Activated T-helper 2 cell treated with anti-CD3 and anti-CD28 coated beads, Interferon-gamma antibody, Interleukin-2, Interleukin-4, amounts not matched to agents 10 μg/mL and 5 μg/mL and 100 μg/mL, durations not matched to agents 14 hours and 24 hours and 36 hours (primary cell): ENCODE measurements at regions not wholly inside any gene's neighbourhood (a gene's known extent, or its start where the extent isn't known, plus 50 kb on each side); places are given as distances from the start of the nearest gene placed in this dataset.

Experiments used
- DNase-seq: peaks from one replicate; pipeline ENCODE4 v3.0.0; 2021; ENCODE audit warnings: low spot score
- H3K27ac Mint-ChIP-seq: one replicate; pipeline ENCODE4 v1.8.0; 2021; ENCODE audit warnings: mixed read lengths
- H3K27me3 Mint-ChIP-seq: one replicate; pipeline ENCODE4 v1.8.0; 2021; ENCODE audit warnings: low read depth, mixed read lengths
- H3K36me3 Mint-ChIP-seq: one replicate; pipeline ENCODE4 v1.8.0; 2021; ENCODE audit warnings: low read depth, mixed read lengths
- H3K4me1 Mint-ChIP-seq: one replicate; pipeline ENCODE4 v1.8.0; 2021; ENCODE audit warnings: low read depth, mixed read lengths
- H3K4me3 Mint-ChIP-seq: one replicate; pipeline ENCODE4 v1.8.0; 2021; ENCODE audit warnings: low read depth, mild to moderate bottlenecking, moderate library complexity, mixed read lengths
- H3K9me3 Mint-ChIP-seq: one replicate; pipeline ENCODE4 v1.8.0; 2021; ENCODE audit warnings: mixed read lengths
- intact Hi-C: fragments of 100-400 bp; cut with micrococcal nuclease; formaldehyde crosslinking; loops from one replicate; pipeline ENCODE4 v1.15.1; 2023

DNA sequence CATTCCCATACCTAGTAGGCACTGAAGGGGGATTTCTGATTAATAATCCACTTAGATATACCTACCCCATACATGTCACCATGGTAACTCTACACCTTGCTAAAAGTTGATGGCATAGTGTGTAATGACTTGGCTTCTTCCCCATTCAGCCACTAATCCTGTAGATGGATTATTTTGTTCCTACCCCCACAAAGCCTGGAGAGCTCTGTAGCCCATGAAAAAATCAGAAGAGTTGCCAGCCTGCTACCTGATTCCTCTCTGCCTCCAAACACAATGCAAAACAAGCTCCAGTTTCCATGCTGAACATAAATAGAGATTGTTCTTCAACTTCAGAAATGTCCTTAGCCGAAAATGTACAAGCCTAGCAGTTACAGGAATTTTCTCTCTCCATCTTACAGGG, 98.9 kb upstream of the PFN2 start:
- DNase-seq: no peak
- Mint-ChIP-seq H3K27ac (no peak overlapping the region), H3K36me3 (no peaks in the 10 kb centered on the region), H3K4me1 (no peaks in the 10 kb centered on the region), H3K4me3 (no peak overlapping the region), H3K9me3 (no peaks in the 10 kb centered on the region), H3K27me3 (peaks cover 13% of the 10 kb centered on the region)
- intact Hi-C loops: no loop called here

DNA sequence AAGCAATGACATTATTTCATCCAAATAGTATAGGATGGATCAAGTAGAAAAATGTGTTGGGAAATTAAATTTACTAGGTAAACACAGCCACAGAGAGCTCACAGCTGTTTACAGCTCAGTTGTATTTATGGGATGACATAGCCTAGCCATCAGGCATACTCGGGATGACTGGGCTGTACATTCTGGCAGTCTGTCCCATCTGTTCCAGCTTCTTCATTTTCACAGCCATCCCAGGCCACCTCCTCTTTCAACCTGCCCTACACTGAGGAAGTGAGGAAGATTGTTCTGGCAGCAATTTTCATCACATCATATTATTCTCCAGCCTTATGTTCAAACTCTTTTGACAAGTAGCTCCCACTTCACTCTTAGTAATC, 98.4 kb upstream of the PFN2 start:
- H3K27me3 Mint-ChIP-seq: peaks cover 11% of the 10 kb centered on the region
- DNase-seq: no peak
- H3K4me1 Mint-ChIP-seq: no peaks in the 10 kb centered on the region
- H3K9me3 Mint-ChIP-seq: no peaks in the 10 kb centered on the region
- no peak overlapping the region for H3K4me3 Mint-ChIP-seq
- intact Hi-C loops: no loop called here
- no peaks in the 10 kb centered on the region for H3K36me3 Mint-ChIP-seq
- H3K27ac Mint-ChIP-seq: no peak overlapping the region

DNA sequence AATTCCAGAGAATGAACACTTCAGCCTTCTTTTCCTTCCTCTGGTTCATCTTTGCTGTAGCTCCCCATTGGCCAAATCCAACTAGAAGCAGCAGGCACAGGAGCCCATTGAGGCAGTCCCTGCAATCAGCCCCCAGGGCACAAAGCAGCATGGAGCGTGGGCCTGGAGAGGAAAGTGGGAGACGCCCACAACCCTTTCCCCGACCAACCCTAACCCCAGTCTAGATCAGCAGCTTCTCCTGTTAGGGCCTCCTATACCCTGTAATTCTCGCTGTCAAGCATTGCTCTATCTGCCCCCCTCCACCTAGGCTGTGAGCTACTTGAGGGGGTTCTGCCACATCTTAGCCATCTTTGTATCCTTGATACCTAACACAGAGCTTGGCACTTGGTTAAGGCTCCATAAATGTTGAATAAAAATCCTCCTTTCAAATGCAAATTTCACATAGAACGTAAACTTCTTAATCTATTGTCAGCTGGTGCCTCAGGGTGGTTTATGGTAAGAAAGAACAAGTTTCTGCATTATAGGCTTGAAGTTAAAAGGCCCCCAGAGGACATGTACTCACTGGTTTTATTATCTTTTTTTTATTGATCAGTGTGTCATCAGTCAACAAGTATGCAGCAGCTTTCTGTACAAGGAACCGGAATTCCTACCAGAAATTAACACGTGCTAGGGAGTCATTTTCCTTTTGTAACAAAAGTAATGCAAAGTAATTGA, 97.9 kb upstream of the PFN2 start:
- no peak for DNase-seq
- Mint-ChIP-seq H3K4me3 (no peak overlapping the region), H3K27me3 (peaks cover 10% of the 10 kb centered on the region), H3K9me3 (no peaks in the 10 kb centered on the region), H3K4me1 (no peaks in the 10 kb centered on the region), H3K27ac (no peak overlapping the region), H3K36me3 (no peaks in the 10 kb centered on the region)
- intact Hi-C loops: no loop called here

DNA sequence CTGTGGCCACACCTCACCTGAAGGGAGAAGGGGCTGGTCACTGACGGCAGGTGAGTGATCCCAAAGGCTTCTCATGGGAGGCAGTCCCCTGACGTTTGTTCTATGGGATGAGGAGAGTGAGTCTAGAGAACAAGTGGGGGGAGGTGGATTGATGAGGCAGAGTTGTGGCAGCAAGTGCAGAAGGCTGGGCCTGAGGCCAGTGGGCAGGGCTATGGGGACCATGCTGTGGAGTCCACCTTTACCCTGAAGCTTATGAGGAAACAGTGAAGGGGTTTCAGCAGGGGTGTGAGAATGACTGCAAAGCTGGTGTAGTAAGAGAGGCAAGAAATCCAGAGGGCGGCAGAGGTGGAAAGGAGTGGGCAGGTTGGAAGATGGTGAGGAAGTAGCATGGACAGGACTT, 96.9 kb upstream of the PFN2 start:
- no peak overlapping the region for H3K27ac Mint-ChIP-seq
- no peaks in the 10 kb centered on the region for H3K36me3 Mint-ChIP-seq
- no peaks in the 10 kb centered on the region for H3K9me3 Mint-ChIP-seq
- H3K27me3 Mint-ChIP-seq: peaks cover 10% of the 10 kb centered on the region
- DNase-seq: no peak
- H3K4me1 Mint-ChIP-seq: no peaks in the 10 kb centered on the region
- intact Hi-C loops: no loop called here
- H3K4me3 Mint-ChIP-seq: no peak overlapping the region

DNA sequence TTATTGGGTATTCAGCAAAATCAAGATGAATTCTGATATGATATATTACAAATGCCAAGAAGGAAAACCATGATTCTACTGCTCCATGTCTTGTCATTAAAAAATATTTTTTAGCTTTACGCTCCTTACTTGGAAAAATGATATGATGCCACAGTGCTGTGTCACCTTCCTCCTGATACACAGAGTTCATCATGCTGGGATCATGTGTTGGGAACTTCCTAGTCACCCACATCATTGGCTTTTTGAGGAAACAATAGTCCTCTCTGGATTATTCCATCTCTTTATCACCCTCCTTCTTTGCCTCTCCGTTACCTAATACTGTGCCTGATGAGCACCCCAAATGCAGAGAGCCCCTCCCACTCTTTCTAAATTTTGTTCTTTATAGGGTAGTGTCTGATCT, 94.3 kb upstream of the PFN2 start:
- Mint-ChIP-seq H3K27me3 (peaks cover 13% of the 10 kb centered on the region), H3K27ac (no peak overlapping the region), H3K4me3 (no peak overlapping the region), H3K9me3 (no peaks in the 10 kb centered on the region), H3K4me1 (no peaks in the 10 kb centered on the region), H3K36me3 (no peaks in the 10 kb centered on the region)
- no peak for DNase-seq
- intact Hi-C loops: no loop called here

DNA sequence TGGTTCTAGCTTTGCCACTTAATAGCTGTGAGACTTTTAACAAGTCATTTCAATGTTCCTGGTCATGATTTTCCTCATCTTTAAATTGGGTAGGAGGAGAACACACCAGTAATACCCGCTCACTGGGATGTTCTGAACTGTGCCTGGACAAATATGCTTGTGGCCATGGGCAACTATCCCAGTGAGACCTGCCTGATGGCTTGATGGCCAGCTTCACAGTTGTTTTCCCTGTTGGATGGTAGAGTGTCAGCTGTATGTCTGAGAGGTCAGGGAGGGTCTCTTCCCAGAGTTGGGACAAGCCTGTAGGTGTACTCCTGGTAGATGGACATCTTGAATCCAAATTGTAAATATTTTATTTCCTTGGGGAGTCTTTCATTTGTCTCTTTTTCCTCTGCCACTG, 92.5 kb upstream of the PFN2 start:
- peaks cover 10% of the 10 kb centered on the region for H3K27me3 Mint-ChIP-seq
- H3K4me1 Mint-ChIP-seq: no peaks in the 10 kb centered on the region

DNA sequence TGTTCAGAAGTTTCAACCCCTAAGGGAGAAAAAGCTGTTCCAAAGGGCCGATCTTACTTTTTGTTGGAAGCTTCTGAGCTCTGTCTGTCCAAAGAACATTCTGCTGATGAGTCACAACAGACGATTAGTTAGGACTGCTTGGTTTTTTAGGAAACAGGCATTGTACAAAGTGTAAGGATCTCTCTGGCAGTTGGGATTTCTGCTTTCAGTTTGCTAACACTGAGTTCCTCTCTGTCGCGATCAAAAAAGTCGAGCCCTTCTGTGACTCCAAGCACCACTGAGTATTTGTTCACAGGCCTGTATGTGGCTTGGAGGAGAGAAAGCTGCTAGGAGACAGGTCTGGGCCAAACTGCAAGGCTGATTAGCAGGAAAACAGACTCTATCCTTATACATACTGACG, 91.8 kb upstream of the PFN2 start:
- no peak overlapping the region for H3K4me3 Mint-ChIP-seq
- H3K27me3 Mint-ChIP-seq: peaks cover 10% of the 10 kb centered on the region
- intact Hi-C loops: no loop called here
- H3K4me1 Mint-ChIP-seq: no peaks in the 10 kb centered on the region
- no peak for DNase-seq
- H3K9me3 Mint-ChIP-seq: no peaks in the 10 kb centered on the region
- H3K36me3 Mint-ChIP-seq: no peaks in the 10 kb centered on the region
- no peak overlapping the region for H3K27ac Mint-ChIP-seq

More for the DNA sequence above, 92.5 kb upstream of the PFN2 start:
- DNase-seq: no peak
- Mint-ChIP-seq H3K36me3 (no peaks in the 10 kb centered on the region), H3K4me3 (no peak overlapping the region), H3K9me3 (no peaks in the 10 kb centered on the region), H3K27ac (no peak overlapping the region)
- intact Hi-C loops: no loop called here

DNA sequence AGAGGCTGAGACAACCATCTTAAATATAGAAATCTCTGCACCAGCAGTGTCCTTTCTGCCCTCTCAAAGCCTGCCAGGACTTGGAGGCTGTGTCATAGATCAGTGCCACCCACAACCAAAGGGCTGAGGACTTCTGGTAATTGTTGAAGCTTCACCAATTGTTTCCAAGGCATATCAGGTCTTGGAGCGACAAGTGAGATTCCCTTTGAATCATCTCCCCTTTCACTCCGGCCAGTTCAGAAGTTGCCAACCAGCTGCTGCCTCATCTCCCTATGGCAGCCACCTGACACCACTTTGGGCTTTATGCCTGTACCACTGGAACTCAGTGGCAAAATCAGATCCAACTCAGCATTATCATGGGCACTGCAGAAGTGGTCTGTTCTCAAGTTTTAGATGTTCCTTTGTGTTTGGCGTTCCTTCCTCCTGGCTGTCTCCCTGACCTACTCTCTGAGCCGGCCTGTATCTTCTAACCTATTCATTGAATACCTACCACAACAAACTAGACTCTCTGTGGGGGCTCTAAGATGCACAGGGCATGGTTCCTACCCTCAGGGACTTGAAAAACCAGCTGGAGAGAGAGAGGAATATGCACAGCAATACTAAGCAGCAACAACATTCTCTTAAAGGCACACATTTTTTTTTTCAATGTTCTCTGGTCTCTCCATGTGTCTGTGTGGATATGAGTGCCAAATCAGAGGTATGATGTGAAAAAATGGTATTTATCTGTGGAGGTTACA, 90.8 kb upstream of the PFN2 start:
- Mint-ChIP-seq H3K4me1 (no peaks in the 10 kb centered on the region), H3K27me3 (peaks cover 10% of the 10 kb centered on the region), H3K9me3 (no peaks in the 10 kb centered on the region), H3K4me3 (no peak overlapping the region), H3K27ac (no peak overlapping the region), H3K36me3 (no peaks in the 10 kb centered on the region)
- DNase-seq: no peak
- intact Hi-C loops: no loop called here

DNA sequence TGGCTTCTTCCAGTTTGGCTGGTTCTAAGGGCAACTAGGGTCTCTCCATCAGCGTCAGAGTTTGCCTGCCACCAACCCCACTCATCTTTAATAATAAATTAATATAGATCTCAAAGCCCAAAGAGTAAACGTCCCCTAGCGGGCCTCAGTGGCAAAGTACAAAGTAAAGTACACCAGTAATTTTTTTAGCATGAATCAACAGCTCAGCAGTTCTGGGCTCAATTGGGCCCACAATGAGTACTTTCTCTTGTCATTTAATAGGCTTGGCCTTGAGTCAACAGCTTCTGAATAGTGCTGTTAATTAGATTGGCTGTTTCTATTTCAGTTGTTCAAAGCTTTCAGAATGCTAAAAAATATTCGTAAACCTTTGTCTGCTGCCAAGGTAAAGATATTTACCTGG, 89.0 kb upstream of the PFN2 start:
- no peaks in the 10 kb centered on the region for H3K4me1 Mint-ChIP-seq
- intact Hi-C loops: no loop called here
- no peaks in the 10 kb centered on the region for H3K36me3 Mint-ChIP-seq
- H3K27me3 Mint-ChIP-seq: peaks cover 10% of the 10 kb centered on the region
- no peak overlapping the region for H3K27ac Mint-ChIP-seq
- no peak overlapping the region for H3K4me3 Mint-ChIP-seq
- DNase-seq: no peak
- no peaks in the 10 kb centered on the region for H3K9me3 Mint-ChIP-seq

DNA sequence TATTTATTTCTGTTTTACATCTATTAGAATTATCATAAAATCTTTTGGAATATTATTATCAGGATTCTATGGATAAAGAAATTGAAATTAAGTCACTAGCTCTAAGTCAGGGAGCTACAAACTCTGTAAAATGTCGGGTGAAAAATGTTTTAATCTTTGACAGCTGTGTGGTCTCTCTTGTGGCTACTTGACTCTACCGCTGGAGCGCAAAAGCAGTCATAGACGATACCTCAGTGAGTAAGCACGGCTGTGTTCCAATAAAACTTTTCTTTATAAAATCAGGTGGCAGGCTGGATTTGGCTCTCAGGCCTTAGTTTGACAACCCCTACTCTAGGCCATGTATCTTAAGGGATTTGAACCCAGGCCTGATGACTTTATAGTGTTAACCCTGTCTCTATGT, 88.5 kb upstream of the PFN2 start:
- H3K36me3 Mint-ChIP-seq: no peaks in the 10 kb centered on the region
- no peak overlapping the region for H3K27ac Mint-ChIP-seq
- H3K4me3 Mint-ChIP-seq: no peak overlapping the region
- DNase-seq: no peak
- no peaks in the 10 kb centered on the region for H3K4me1 Mint-ChIP-seq
- no peaks in the 10 kb centered on the region for H3K9me3 Mint-ChIP-seq
- intact Hi-C loops: no loop called here
- H3K27me3 Mint-ChIP-seq: peaks cover 12% of the 10 kb centered on the region

DNA sequence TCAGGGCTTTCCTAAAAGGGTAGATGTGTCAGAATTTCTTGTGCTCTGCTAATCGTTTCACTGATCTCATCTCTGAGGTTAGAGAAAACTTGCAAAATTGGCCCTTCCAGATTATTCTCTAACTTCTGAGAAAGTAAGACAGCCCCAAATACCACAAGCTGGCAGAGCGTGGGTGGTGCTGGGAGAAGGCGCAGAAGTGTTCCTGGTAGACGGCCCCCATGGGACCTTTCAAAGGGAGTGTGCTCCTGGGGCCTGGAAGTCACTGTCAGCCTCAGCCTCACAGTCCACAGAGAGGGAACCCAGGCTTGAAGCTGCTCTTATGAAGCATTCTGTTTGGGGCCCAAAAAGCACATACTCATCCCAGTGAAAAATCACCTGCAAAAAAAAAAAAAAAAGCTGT, 86.5 kb upstream of the PFN2 start:
- Mint-ChIP-seq H3K9me3 (no peaks in the 10 kb centered on the region), H3K4me3 (no peak overlapping the region), H3K27ac (no peak overlapping the region), H3K4me1 (no peaks in the 10 kb centered on the region), H3K27me3 (peaks cover 10% of the 10 kb centered on the region), H3K36me3 (no peaks in the 10 kb centered on the region)
- no peak for DNase-seq
- intact Hi-C loops: no loop called here

DNA sequence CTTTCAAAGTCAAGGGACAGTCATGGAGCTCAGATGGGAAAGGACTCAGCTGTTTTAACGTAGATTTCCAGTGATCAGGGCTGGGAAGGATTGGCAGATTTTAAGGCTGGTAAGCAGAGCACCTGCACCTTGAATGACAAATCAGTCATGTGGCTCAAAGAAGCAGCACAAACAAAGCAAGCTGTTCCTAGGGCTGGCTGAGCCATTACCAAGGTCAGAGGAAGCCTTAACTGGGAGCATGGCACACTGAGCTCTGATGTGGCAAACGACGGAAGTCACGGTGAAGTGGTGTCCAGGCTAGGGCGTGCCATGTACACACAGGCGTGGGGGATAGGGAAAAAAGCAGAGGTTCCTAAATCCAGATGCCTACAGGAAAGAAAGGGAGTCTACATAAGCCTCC, 84.6 kb upstream of the PFN2 start:
- H3K9me3 Mint-ChIP-seq: no peaks in the 10 kb centered on the region
- H3K36me3 Mint-ChIP-seq: no peaks in the 10 kb centered on the region
- no peak for DNase-seq
- peaks cover 5% of the 10 kb centered on the region for H3K27me3 Mint-ChIP-seq
- no peak overlapping the region for H3K4me3 Mint-ChIP-seq
- intact Hi-C loops: no loop called here
- no peak overlapping the region for H3K27ac Mint-ChIP-seq
- H3K4me1 Mint-ChIP-seq: no peaks in the 10 kb centered on the region

DNA sequence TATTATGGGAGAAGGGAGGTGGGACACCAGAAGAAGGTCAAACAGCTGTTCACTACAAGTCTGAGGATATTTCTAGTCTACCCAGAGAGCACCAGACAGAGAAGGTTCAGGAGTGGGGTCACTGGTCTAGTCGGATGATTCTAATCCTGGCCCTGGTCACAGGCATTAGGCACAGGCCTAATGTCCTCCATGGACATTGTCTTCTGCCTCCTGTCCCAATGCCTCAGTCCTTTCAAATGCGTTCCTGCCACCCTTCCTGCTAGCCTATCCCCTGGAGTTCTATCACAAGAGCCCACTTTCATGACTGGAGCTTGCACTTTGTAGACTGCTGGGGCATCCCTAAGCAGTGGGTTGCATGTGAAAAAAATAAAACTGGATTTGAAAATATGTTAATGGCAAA, 83.9 kb upstream of the PFN2 start:
- H3K4me1 Mint-ChIP-seq: no peaks in the 10 kb centered on the region
- no peak overlapping the region for H3K4me3 Mint-ChIP-seq
- no peak for DNase-seq
- no peaks in the 10 kb centered on the region for H3K36me3 Mint-ChIP-seq
- intact Hi-C loops: no loop called here
- peaks cover 3% of the 10 kb centered on the region for H3K27me3 Mint-ChIP-seq
- no peaks in the 10 kb centered on the region for H3K9me3 Mint-ChIP-seq
- no peak overlapping the region for H3K27ac Mint-ChIP-seq
